Esophagus squamous epithelium (tissue), 5 donors: ENCODE measurements at regions not wholly inside any gene's neighbourhood (a gene's known extent, or its start where the extent isn't known, plus 50 kb on each side); places are given as distances from the start of the nearest gene placed in this dataset.

Source experiments
- DNase-seq: peaks from one replicate; lab custom pipeline; 2025; lab: John Stamatoyannopoulos, UW
- H3K27ac ChIP-seq, 4 donors: fragments of 200-600 bp; sonication (generic); one replicate each; pipeline ENCODE4 v1.5.1; 2016 to 2019; ENCODE audit warnings: mild to moderate bottlenecking in 1 of 4
- H3K27me3 ChIP-seq, 4 donors: fragments of 200-600 bp; sonication (generic); 1 replicate in 3 of 4; 2 replicates in 1 of 4; pipeline versions ENCODE4 v1.5.1 to v1.6.0; 2017 to 2021; ENCODE audit warnings: antibody characterized with exemption in 1 of 4
- H3K36me3 ChIP-seq, 3 donors: fragments of 200-600 bp; sonication (generic); one replicate each; pipeline ENCODE4 v1.5.1; 2016 to 2019
- H3K4me1 ChIP-seq, 3 donors: fragments of 200-600 bp; sonication (generic); one replicate each; pipeline ENCODE4 v1.5.1; 2017 to 2019
- H3K4me3 ChIP-seq, 4 donors: fragments of 200-600 bp; sonication (generic); 1 replicate in 3 of 4; 2 replicates in 1 of 4; pipeline ENCODE4 v1.5.1; 2016 to 2019; ENCODE audit warnings: mild to moderate bottlenecking in 2 of 4, moderate library complexity in 1 of 4
- H3K9me3 ChIP-seq, 3 donors: fragments of 200-600 bp; sonication (generic); one replicate each; pipeline ENCODE4 v1.5.1; 2016 to 2019
- CTCF ChIP-seq, 6 experiments: fragments of 450-650 bp in 4 of 6; fragments of 200-600 bp in 2 of 6; sonication (generic) in 2 of 6; IDR thresholded peaks; one replicate each; pipeline ENCODE4 v1.5.1; 2016 to 2019; ENCODE audit warnings: antibody characterized with exemption in 6 of 6, mild to moderate bottlenecking in 4 of 6, moderate library complexity in 4 of 6
- POLR2A ChIP-seq, 4 donors: fragments of 450-650 bp; IDR thresholded peaks; one replicate each; pipeline ENCODE4 v1.6.1; 2017; ENCODE audit warnings: antibody characterized with exemption in 4 of 4, mild to moderate bottlenecking in 4 of 4, moderate library complexity in 3 of 4
- WGBS, 2 donors: methylation state at CpG; one replicate each; pipeline ENCODE4 v1.1.5; 2018; 5-methylcytosine and 5-hydroxymethylcytosine counted together
- intact Hi-C: fragments of 100-400 bp; cut with DNase I; formaldehyde crosslinking; loops from one replicate; pipeline ENCODE4 v1.15.0; 2022
- donor health status: DM: yes; HTN: yes; CAD: no.

DNA sequence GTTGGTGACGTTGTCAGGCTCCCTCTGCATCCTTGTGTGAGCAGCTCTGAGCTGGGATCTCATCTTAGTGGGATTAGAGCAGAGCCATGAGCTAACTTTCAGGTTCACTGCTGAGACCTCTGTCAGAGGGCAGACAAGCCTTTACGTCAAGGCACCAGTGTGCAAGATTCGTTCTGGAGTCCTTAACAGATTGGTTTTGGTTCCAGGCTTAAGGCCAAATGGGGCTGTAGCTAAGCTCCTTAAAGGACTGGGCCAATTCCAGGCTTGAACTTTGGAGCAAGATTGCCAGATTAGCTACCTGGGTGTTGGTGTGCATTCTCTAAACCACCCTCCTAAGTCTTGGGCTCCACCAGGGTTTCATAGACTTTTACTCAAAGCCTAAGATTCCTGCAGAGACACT, 52.6 kb upstream of the PDC start:
- intact Hi-C loops, result no loop called here
- no peak for DNase-seq
- WGBS, 2 donors, result 100% methylated on average over 1 of the region's 3 CpGs; no CpG with 5 or more reads in 1 of the 2 donors
- no peak overlapping the region for H3K4me3 ChIP-seq
- peaks cover 0 to 25% (median 0%) of the 10 kb centered on the region in 3 donors for H3K4me1 ChIP-seq
- H3K9me3 ChIP-seq, result no peaks in the 10 kb centered on the region
- TF ChIP-seq POLR2A (IDR thresholded peaks at IDR 0.05) (no peak), CTCF (IDR thresholded peaks at IDR 0.05) (no peak)
- H3K27me3 ChIP-seq, result no peaks in the 10 kb centered on the region
- no peak overlapping the region for H3K27ac ChIP-seq
- H3K36me3 ChIP-seq, result no peaks in the 10 kb centered on the region

GRCh38 chr1:186512698-186513457, 52.0 kb upstream of the PDC start:
- H3K27ac ChIP-seq, result no peak overlapping the region
- H3K27me3 ChIP-seq, result no peaks in the 10 kb centered on the region
- 92 to 100% methylated on average over 1 to 2 of the region's 3 CpGs for WGBS, 2 donors
- peaks cover 0 to 25% (median 0%) of the 10 kb centered on the region in 3 donors for H3K4me1 ChIP-seq
- TF ChIP-seq POLR2A (IDR thresholded peaks at IDR 0.05), result no peak
- TF ChIP-seq CTCF (IDR thresholded peaks at IDR 0.05), result no peak
- H3K36me3 ChIP-seq, result no peaks in the 10 kb centered on the region
- no peak overlapping the region for H3K4me3 ChIP-seq
- intact Hi-C loops, result no loop called here
- no peak for DNase-seq
- no peaks in the 10 kb centered on the region for H3K9me3 ChIP-seq

DNA sequence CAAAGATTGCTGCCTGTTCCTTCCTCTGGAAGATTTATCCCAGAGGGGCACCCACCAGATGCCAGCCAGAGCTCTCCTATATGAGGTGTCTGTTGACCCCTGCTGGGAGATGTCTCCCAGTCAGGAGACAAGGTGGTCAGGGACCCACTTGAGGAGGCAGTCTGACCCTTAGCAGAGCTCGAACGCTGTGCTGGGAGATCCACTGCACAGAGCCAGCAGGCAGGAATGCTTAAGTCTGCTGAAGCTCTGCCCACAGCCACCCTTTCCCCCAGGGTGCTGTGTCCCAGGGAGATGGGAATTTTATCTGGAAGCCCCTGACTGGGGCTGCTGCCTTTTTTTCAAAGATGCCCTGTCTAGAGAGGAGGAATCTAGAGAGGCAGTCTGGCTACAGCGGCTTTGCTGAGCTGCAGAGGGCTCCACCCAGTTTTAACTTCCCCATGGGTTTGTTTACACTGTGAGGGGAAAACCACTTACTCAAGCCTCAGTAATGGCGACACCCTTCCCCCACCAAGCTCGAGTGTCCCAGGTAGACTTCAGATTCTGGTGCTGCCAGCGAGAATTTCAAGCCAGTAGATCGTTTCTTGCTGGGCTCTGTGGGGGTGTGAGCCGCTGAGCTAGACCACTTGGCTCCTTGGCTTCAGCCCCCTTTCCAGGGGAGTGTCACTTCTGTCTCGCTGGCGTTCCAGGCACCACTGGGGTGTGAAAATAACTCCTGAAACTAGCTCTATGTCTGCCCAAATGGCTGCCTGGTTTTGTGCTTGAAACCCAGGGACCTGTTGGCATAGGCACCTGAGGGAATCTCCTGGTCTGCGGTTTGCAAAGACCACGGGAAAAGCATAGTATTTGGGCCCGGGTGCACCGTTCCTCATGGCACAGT, 51.1 kb upstream of the PDC start:
- DNase-seq, result no peak
- intact Hi-C loops, result no loop called here
- Histone ChIP-seq H3K9me3 (no peaks in the 10 kb centered on the region), H3K4me1 (peaks cover 0 to 25% (median 0%) of the 10 kb centered on the region in 3 donors), H3K27me3 (no peaks in the 10 kb centered on the region), H3K27ac (no peak overlapping the region), H3K4me3 (no peak overlapping the region), H3K36me3 (no peaks in the 10 kb centered on the region)
- TF ChIP-seq POLR2A (IDR thresholded peaks at IDR 0.05) (no peak), CTCF (IDR thresholded peaks at IDR 0.05) (no peak)
- WGBS, 2 donors, result 72 to 75% methylated on average over 10 to 11 of the region's 14 CpGs
